DND-41 (cell line): ENCODE measurements at regions not wholly inside any gene's neighbourhood (a gene's known extent, or its start where the extent isn't known, plus 50 kb on each side); places are given as distances from the start of the nearest gene placed in this dataset.

Experiments
- ATAC-seq: fragments of 200-7000 bp; cut with Tn5 transposase; 3 replicates; pipeline ENCODE4 v1.9.1; 2021; ENCODE audit warnings: low read depth; ENCODE audit not compliant: insufficient read depth
- DNase-seq: peaks from one replicate; pipeline ENCODE4 v3.0.0-alpha.2; 2020
- H2AFZ ChIP-seq: 2 replicates; pipeline ENCODE4 v1.6.0; 2012; ENCODE audit warnings: low read depth, low read length
- H3K27ac ChIP-seq: 2 replicates; pipeline ENCODE4 v1.5.1; 2012; ENCODE audit warnings: low read length, inconsistent platforms
- H3K27me3 ChIP-seq: fragments of 200-600 bp; sonication (generic); 2 replicates; pipeline ENCODE4 v1.6.0; 2012; ENCODE audit warnings: low read length, mild to moderate bottlenecking, inconsistent platforms; ENCODE audit not compliant: insufficient read depth, poor library complexity
- H3K36me3 ChIP-seq: 2 replicates; pipeline ENCODE4 v1.5.1; 2012; ENCODE audit warnings: low read length, inconsistent platforms; ENCODE audit not compliant: insufficient read depth
- H3K4me1 ChIP-seq: 2 replicates; pipeline ENCODE4 v1.5.1; 2012; ENCODE audit warnings: mild to moderate bottlenecking, low read length; ENCODE audit not compliant: insufficient read depth
- H3K4me2 ChIP-seq: 2 replicates; pipeline ENCODE4 v1.6.0; 2012; ENCODE audit warnings: mild to moderate bottlenecking, moderate library complexity, low read length, inconsistent platforms; ENCODE audit not compliant: insufficient read depth
- H3K4me3 ChIP-seq, 2 experiments: fragments of 200-600 bp in 1 of 2; shearing (Covaris generic) in 1 of 2; 2 replicates each; pipeline ENCODE4 v1.5.1; 2012 to 2016; ENCODE audit warnings: inconsistent platforms in 2 of 2, low read length in 2 of 2, mild to moderate bottlenecking in 2 of 2, low read depth in 1 of 2, moderate library complexity in 1 of 2
- H3K79me2 ChIP-seq: 2 replicates; pipeline ENCODE4 v1.6.0; 2012; ENCODE audit warnings: low read length, inconsistent platforms; ENCODE audit not compliant: insufficient read depth
- H3K9ac ChIP-seq: 2 replicates; pipeline ENCODE4 v1.6.0; 2012; ENCODE audit warnings: low read depth, mild to moderate bottlenecking, inconsistent platforms, low read length, moderate library complexity
- H3K9me3 ChIP-seq: 2 replicates; pipeline ENCODE4 v1.5.1; 2012; ENCODE audit warnings: low read length, moderate library complexity, mild to moderate bottlenecking, inconsistent platforms; ENCODE audit not compliant: insufficient read depth, severe bottlenecking
- H4K20me1 ChIP-seq: 2 replicates; pipeline ENCODE4 v1.6.0; 2012; ENCODE audit warnings: low read length; ENCODE audit not compliant: insufficient read depth
- EZH2 ChIP-seq: IDR thresholded peaks from 3 replicates; pipeline ENCODE4 v1.6.1; 2012; ENCODE audit warnings: borderline replicate concordance, low read depth, mild to moderate bottlenecking, moderate library complexity, low read length, inconsistent platforms; ENCODE audit not compliant: severe bottlenecking
- TF ChIP-seq, protein P1 (sequence below): IDR thresholded peaks from 2 replicates; pipeline ENCODE4 v1.5.1; 2012; ENCODE audit warnings: borderline replicate concordance, low read length, moderate library complexity, mild to moderate bottlenecking; ENCODE audit not compliant: poor library complexity, severe bottlenecking; ENCODE audit errors: extremely low read depth

- no peaks in the 10 kb centered on the region for H4K20me1 ChIP-seq
- H3K36me3 ChIP-seq = no peaks in the 10 kb centered on the region
- H2AFZ ChIP-seq = no peak overlapping the region
- H3K79me2 ChIP-seq = no peaks in the 10 kb centered on the region
- no peaks in the 10 kb centered on the region for H3K4me1 ChIP-seq
- no peak for DNase-seq
- no peak overlapping the region for H3K4me2 ChIP-seq
- H3K27me3 ChIP-seq = no peaks in the 10 kb centered on the region
- no peak overlapping the region for H3K9ac ChIP-seq
- no peak for ATAC-seq
- TF ChIP-seq, protein P1, sequence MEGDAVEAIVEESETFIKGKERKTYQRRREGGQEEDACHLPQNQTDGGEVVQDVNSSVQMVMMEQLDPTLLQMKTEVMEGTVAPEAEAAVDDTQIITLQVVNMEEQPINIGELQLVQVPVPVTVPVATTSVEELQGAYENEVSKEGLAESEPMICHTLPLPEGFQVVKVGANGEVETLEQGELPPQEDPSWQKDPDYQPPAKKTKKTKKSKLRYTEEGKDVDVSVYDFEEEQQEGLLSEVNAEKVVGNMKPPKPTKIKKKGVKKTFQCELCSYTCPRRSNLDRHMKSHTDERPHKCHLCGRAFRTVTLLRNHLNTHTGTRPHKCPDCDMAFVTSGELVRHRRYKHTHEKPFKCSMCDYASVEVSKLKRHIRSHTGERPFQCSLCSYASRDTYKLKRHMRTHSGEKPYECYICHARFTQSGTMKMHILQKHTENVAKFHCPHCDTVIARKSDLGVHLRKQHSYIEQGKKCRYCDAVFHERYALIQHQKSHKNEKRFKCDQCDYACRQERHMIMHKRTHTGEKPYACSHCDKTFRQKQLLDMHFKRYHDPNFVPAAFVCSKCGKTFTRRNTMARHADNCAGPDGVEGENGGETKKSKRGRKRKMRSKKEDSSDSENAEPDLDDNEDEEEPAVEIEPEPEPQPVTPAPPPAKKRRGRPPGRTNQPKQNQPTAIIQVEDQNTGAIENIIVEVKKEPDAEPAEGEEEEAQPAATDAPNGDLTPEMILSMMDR = no peak
- no peak for TF ChIP-seq EZH2
- H3K4me3 ChIP-seq = no peak overlapping the region
- no peaks in the 10 kb centered on the region for H3K9me3 ChIP-seq
- no peak overlapping the region for H3K27ac ChIP-seq
These were observed 451.0 kb upstream of the MARCKS start for GRCh38 chr6:113406048-113406695.

DNA sequence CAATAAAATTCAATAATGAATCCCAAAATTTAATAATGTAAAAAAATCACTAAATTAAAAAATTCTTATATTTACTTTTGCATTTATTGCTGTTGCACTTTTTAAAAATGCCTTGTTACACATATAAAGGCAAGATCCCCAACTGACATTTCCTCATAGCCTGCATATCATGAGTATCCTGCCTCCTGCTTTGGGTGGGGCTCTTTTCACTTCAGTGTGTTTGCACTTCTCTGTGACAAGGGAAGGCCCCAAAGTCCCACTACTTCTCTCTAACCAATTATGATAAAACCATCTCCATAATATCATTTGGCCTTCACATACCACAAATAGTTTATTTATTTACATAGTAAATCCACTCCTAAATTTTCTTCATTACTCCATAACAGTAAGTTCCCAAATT is 446.1 kb upstream of the MARCKS start:
- Histone ChIP-seq H3K4me1 (no peaks in the 10 kb centered on the region), H3K9me3 (no peaks in the 10 kb centered on the region), H4K20me1 (no peaks in the 10 kb centered on the region), H3K36me3 (no peaks in the 10 kb centered on the region), H3K4me3 (no peak overlapping the region), H3K4me2 (no peak overlapping the region), H3K27ac (no peak overlapping the region), H3K27me3 (no peaks in the 10 kb centered on the region), H2AFZ (no peak overlapping the region), H3K79me2 (no peaks in the 10 kb centered on the region), H3K9ac (no peak overlapping the region)
- DNase-seq (no peak), ATAC-seq (no peak)
- TF ChIP-seq EZH2 = no peak
- TF ChIP-seq, protein P1 = no peak

GRCh38 chr6:113412589-113413357 is 444.4 kb upstream of the MARCKS start:
- DNase-seq (no peak), ATAC-seq (no peak)
- H3K4me2 ChIP-seq = no peak overlapping the region
- H3K4me3 ChIP-seq = no peak overlapping the region
- no peaks in the 10 kb centered on the region for H3K9me3 ChIP-seq
- no peaks in the 10 kb centered on the region for H3K4me1 ChIP-seq
- H3K9ac ChIP-seq = no peak overlapping the region
- no peaks in the 10 kb centered on the region for H4K20me1 ChIP-seq
- no peak for TF ChIP-seq EZH2
- TF ChIP-seq, protein P1 = no peak
- no peak overlapping the region for H2AFZ ChIP-seq
- no peaks in the 10 kb centered on the region for H3K79me2 ChIP-seq
- no peaks in the 10 kb centered on the region for H3K36me3 ChIP-seq
- H3K27ac ChIP-seq = no peak overlapping the region
- no peaks in the 10 kb centered on the region for H3K27me3 ChIP-seq
